Kidney (tissue), 13 donors: ENCODE measurements at regions not wholly inside any gene's neighbourhood (a gene's known extent, or its start where the extent isn't known, plus 50 kb on each side); places are given as distances from the start of the nearest gene placed in this dataset.

ENCODE experiments used
- DNase-seq, 5 donors: peaks; one replicate each; pipeline ENCODE4 v3.0.0-alpha.2; 2013 to 2020
- FAIRE-seq: peaks from 2 replicates; lab custom pipeline; 2012; peaks lifted over from hg19 to GRCh38; lab: Jason Lieb, UNC
- H3K27ac ChIP-seq, 2 donors: one replicate each; pipeline ENCODE4 v1.7.0; 2013; ENCODE audit warnings: low read depth in 2 of 2, low read length in 2 of 2, inconsistent platforms in 1 of 2
- H3K27me3 ChIP-seq: one replicate; pipeline ENCODE4 v1.7.1; 2013; ENCODE audit warnings: low read length, inconsistent platforms; ENCODE audit not compliant: control insufficient read depth, insufficient read depth
- H3K36me3 ChIP-seq, 3 donors: one replicate each; pipeline versions ENCODE4 v1.7.0 to v1.7.1; 2013; ENCODE audit warnings: low read length in 3 of 3, control low read depth in 1 of 3, inconsistent platforms in 1 of 3; ENCODE audit not compliant: insufficient read depth in 3 of 3, control insufficient read depth in 2 of 3
- H3K4me1 ChIP-seq, 3 donors: one replicate each; pipeline versions ENCODE4 v1.7.0 to v1.7.1; 2013; ENCODE audit warnings: low read length in 3 of 3, inconsistent platforms in 1 of 3, low read depth in 1 of 3; ENCODE audit not compliant: control insufficient read depth in 2 of 3, insufficient read depth in 2 of 3
- H3K4me3 ChIP-seq, 3 donors: one replicate each; pipeline versions ENCODE4 v1.7.0 to v1.8.1; 2013; ENCODE audit warnings: low read length in 3 of 3, control low read depth in 1 of 3, inconsistent platforms in 1 of 3
- H3K9ac ChIP-seq, 3 donors: one replicate each; pipeline versions ENCODE4 v1.7.0 to v1.7.1; 2013; ENCODE audit warnings: low read length in 3 of 3, control low read depth in 1 of 3, inconsistent platforms in 1 of 3
- H3K9me3 ChIP-seq, 3 donors: one replicate each; pipeline versions ENCODE4 v1.7.0 to v1.7.1; 2013; ENCODE audit warnings: low read length in 3 of 3, control low read depth in 1 of 3, inconsistent platforms in 1 of 3; ENCODE audit not compliant: control insufficient read depth in 2 of 3, insufficient read depth in 1 of 3
- intact Hi-C: fragments of 100-400 bp; cut with DNase I; formaldehyde crosslinking; loops from one replicate; pipeline ENCODE4 v1.11.1; 2022
- TF ChIP-seq, protein P1 (sequence below): IDR thresholded peaks from 3 replicates; pipeline ENCODE4 v1.5.1; 2012; ENCODE audit warnings: mild to moderate bottlenecking, moderate library complexity, borderline replicate concordance; ENCODE audit not compliant: insufficient read depth; ENCODE audit errors: extremely low read depth
- donor health status: control.
- donor health status: control.
- donor health status: control.
- donor health status: control.
- donor health status: control.
- donor health status: DM: yes; HTN: yes; CAD: no.
- donor health status: Normal renal cell carcinoma (clear cell type).

DNA sequence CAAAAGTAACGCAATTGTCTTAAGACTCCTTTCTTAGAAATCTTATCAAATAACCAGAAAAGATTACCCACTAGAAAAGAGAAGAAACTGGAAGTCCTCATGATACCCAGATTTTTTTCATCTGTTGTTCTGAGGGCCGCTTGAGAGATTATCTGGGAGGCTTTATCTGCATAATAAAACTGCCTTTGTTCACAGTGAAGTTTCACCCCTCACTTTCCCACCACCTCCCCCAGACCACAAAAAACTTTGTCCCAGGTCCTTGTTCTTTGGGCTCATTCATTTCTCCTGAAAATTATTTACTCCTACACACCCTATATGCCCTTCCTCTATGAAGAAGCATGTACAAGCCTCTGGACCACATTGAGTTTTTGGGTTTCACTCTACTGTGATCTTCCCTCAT lies 745.1 kb upstream of the COBL start:
- H3K36me3 ChIP-seq = no peaks in the 10 kb centered on the region
- intact Hi-C loops = no loop called here
- no peak for DNase-seq

DNA sequence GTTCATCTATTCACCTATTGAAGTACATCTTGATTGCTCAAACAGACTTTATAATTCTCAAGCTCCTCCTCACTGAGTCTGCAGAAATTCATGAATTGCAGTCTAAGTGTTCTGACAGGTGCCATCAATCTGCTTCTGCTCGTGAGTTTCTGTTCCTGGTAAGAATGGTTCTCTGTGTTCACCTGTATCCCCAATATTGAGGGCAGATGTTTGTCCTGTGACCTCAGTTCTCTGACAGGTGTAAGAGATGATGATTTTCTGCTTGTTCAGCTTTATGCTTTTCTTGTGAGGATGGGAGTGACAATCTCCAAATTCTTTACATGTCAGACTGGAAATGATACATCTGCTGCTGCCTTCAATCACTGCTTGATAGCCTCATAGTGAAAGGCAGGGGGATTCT lies 736.9 kb upstream of the COBL start:
- no peak for FAIRE-seq
- no peak overlapping the region for H3K27ac ChIP-seq
- DNase-seq = no peak

More for the DNA sequence above, 745.1 kb upstream of the COBL start:
- no peak for FAIRE-seq
- TF ChIP-seq, protein P1, sequence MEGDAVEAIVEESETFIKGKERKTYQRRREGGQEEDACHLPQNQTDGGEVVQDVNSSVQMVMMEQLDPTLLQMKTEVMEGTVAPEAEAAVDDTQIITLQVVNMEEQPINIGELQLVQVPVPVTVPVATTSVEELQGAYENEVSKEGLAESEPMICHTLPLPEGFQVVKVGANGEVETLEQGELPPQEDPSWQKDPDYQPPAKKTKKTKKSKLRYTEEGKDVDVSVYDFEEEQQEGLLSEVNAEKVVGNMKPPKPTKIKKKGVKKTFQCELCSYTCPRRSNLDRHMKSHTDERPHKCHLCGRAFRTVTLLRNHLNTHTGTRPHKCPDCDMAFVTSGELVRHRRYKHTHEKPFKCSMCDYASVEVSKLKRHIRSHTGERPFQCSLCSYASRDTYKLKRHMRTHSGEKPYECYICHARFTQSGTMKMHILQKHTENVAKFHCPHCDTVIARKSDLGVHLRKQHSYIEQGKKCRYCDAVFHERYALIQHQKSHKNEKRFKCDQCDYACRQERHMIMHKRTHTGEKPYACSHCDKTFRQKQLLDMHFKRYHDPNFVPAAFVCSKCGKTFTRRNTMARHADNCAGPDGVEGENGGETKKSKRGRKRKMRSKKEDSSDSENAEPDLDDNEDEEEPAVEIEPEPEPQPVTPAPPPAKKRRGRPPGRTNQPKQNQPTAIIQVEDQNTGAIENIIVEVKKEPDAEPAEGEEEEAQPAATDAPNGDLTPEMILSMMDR = no peak
- no peak overlapping the region for H3K9ac ChIP-seq
- no peaks in the 10 kb centered on the region for H3K4me1 ChIP-seq
- H3K9me3 ChIP-seq = no peaks in the 10 kb centered on the region
- no peak overlapping the region for H3K27ac ChIP-seq
- H3K27me3 ChIP-seq = no peaks in the 10 kb centered on the region
- H3K4me3 ChIP-seq = no peak overlapping the region

DNA sequence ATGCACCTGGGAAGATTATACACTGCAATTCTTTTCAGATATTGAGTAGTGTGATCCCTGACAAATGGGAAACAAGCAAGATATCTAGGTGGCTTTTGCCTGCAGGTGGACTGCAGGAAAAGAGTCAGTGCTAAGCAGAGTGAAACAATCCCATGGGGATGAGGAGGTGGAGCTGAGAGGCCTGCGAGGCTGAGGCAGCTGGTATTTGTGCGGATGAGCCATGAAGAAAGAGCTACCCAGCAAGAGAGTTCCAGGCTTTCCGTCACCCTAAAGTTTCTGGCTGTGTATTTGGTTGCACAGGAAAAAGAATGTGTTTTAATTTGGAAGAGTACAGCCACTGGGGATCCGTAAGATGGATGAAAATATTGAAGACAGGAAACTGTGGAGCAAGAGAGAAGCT lies 714.1 kb upstream of the COBL start:
- H3K27me3 ChIP-seq = no peaks in the 10 kb centered on the region
- no peaks in the 10 kb centered on the region for H3K36me3 ChIP-seq
- intact Hi-C loops = no loop called here
- H3K9ac ChIP-seq = no peak overlapping the region
- no peaks in the 10 kb centered on the region for H3K4me1 ChIP-seq
- FAIRE-seq (no peak), DNase-seq (no peak)
- no peak overlapping the region for H3K4me3 ChIP-seq
- TF ChIP-seq, protein P1 = no peak
- no peaks in the 10 kb centered on the region for H3K9me3 ChIP-seq
- no peak overlapping the region for H3K27ac ChIP-seq

More for the DNA sequence above, 736.9 kb upstream of the COBL start:
- intact Hi-C loops = no loop called here
- Histone ChIP-seq H3K4me3 (no peak overlapping the region), H3K27me3 (no peaks in the 10 kb centered on the region), H3K9me3 (no peaks in the 10 kb centered on the region), H3K9ac (no peak overlapping the region), H3K36me3 (no peaks in the 10 kb centered on the region), H3K4me1 (no peaks in the 10 kb centered on the region)
- TF ChIP-seq, protein P1 = no peak

GRCh38 chr7:52026140-52026539 lies 709.5 kb upstream of the COBL start:
- Histone ChIP-seq H3K36me3 (no peaks in the 10 kb centered on the region), H3K4me3 (no peak overlapping the region), H3K9me3 (no peaks in the 10 kb centered on the region), H3K9ac (no peak overlapping the region), H3K27me3 (no peaks in the 10 kb centered on the region), H3K4me1 (no peaks in the 10 kb centered on the region), H3K27ac (no peak overlapping the region)
- no peak for DNase-seq
- FAIRE-seq = no peak
- intact Hi-C loops = no loop called here
- TF ChIP-seq, protein P1 = no peak
